NCI-H460 (cell line): ENCODE measurements at regions not wholly inside any gene's neighbourhood (a gene's known extent, or its start where the extent isn't known, plus 50 kb on each side); places are given as distances from the start of the nearest gene placed in this dataset.
"Not testable (repeated sequence)": the region's sequence is repeated elsewhere in the genome, so short reads cannot be mapped to it uniquely, and the experiment has no call there.

Experiments used
- DNase-seq: peaks from one replicate; pipeline ENCODE4 v3.0.0-alpha.2; 2016; ENCODE audit warnings: low read depth; ENCODE audit errors: extremely low read depth

DNA sequence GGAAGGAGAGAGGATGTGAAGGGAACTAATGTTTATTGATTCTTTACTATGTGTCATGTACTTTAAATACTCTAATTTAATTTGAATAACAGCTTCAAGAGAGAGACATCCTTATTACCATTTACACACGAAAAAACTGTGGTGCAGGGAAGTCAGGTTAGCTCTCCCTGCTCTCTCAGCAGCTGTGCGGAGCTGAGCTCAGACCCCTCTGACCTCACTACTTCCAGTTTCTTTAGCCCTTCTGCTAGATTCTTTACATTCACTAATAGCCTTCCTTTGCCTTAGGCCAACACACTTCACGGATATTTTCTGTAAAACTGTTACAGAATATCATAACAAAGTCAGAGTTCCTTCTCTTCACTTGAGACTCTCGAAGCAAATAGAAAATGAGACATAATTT, 131.3 kb upstream of the ARRDC3 start:
- DNase-seq = no peak

GRCh38 chr5:91503321-91503720, 120.2 kb upstream of the ARRDC3 start:
- DNase-seq = no peak

GRCh38 chr5:91500758-91501157, 117.6 kb upstream of the ARRDC3 start:
- DNase-seq = no peak

DNA sequence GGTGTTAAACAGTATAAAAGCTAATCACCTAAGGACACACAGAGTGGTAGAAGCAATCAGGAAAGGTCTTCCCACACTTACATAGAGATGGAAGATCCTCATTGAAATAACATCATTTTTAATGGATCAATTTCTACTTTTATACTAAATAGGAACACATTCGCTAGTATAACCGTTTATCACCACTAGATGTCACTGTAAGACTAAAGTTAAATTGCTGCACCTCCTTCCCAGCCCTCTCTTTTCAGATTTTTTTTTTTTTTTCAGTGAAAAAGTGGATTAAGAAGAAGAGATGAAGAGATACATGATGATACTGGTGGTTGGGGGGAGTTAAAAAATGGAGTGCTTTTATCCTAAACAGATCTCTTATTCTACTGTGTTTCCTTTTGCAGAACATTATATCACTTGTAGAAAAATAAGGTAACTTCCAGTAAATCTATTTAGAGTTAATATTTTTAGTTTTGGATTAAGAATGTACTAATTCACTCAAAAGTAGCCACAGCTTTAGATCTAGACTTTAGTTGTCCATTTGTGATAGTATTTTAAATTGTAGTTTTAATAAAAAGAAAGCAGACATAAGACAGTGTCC, 116.9 kb upstream of the ARRDC3 start:
- peak; percentile 45 for DNase-seq

DNA sequence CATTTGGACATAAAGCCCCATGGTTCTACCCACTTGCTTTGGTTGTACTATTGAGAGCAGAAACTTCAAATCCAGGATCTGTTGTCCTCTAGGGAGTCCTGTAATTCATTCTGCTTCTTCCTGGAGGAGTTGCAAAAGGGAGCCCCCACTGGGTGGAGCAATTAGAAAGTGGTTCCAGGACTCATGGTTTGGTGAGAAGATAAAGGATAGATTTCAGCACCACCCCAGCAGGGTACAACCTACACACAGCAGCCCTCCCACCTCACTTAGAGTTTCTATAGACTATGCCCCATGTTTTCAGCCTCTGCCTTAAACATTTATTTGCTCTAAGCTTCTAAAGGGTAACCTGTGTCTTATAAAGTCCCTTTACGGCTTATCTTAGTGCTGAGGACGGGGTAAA, 112.6 kb upstream of the ARRDC3 start:
- DNase-seq = no peak

- DNase-seq = no peak
Measured at GRCh38 chr5:91494447-91494996, 111.4 kb upstream of the ARRDC3 start.

- DNase-seq = no peak
Measured at GRCh38 chr5:91493086-91493485, 110.0 kb upstream of the ARRDC3 start.

DNA sequence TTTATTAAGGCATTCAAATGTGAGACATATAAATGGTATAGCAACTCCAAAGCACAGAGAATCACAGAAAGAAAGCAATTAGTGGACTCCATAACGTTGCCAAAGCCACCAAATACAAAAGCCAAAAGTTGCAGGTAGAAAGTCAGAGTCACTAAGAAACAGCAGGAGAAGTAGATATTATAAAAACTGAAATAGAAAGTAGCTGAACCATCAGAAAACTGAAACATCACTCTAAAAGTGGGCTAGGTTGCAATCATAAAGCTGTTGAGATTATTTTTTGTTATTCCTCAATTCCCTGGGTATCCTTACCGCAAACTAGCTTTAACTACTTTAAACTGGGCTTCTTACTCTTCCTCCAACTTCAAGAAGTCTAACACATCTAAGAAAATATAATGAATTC, 108.1 kb upstream of the ARRDC3 start:
- DNase-seq = no peak

DNA sequence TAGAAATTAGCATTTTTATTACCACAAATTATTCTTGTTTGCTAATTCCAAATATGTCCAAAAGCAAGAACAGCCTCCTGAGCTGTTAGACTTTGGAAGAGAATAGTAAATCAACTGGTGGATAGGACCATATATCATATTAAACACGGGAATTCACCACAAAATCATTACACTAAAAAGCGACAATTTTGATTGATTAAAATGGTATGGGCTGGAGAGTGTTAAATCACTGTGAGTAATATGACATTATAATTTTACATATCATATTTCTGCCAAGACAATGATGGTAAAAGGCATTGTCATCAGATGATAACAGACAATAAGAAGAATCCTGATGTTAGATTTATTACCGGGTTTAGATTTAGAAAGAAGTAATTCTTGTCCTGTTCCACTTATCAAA, 107.2 kb upstream of the ARRDC3 start:
- no peak for DNase-seq

- no peak for DNase-seq
Measured at GRCh38 chr5:91487420-91487819, 104.3 kb upstream of the ARRDC3 start.

- no peak for DNase-seq
Measured at GRCh38 chr5:91486638-91487037, 103.5 kb upstream of the ARRDC3 start.

DNA sequence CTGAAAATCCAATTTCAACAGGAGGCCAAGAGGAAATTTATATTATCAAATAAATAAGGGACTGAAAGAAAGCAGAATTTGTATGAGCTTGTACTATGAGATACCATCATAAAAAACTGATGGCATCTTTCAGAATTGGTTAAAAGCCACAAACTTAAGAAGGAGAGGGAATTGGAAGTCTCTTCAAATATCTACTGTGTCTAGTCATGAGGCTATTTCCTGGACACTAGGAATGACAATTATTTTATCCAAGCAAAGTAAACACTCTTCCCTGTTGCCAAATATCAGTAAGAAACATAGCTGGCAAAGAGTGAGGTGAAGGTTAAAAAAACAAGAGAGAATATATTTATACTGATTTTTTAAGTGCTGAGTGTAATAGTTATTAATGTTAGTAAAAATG, 101.5 kb upstream of the ARRDC3 start:
- DNase-seq = no peak

- DNase-seq = not testable (repeated sequence)
Measured at GRCh38 chr5:91479376-91479775, 96.3 kb upstream of the ARRDC3 start.

- no peak for DNase-seq
Measured at GRCh38 chr5:91478096-91478495, 95.0 kb upstream of the ARRDC3 start.

- DNase-seq = no peak
Measured at GRCh38 chr5:91477408-91477807, 94.3 kb upstream of the ARRDC3 start.

- no peak for DNase-seq
Measured at GRCh38 chr5:91474201-91474600, 91.1 kb upstream of the ARRDC3 start.

- no peak for DNase-seq
Measured at GRCh38 chr5:91472631-91473030, 89.5 kb upstream of the ARRDC3 start.

- DNase-seq = peak; percentile 24
Measured at GRCh38 chr5:91469517-91470165, 86.5 kb upstream of the ARRDC3 start.

DNA sequence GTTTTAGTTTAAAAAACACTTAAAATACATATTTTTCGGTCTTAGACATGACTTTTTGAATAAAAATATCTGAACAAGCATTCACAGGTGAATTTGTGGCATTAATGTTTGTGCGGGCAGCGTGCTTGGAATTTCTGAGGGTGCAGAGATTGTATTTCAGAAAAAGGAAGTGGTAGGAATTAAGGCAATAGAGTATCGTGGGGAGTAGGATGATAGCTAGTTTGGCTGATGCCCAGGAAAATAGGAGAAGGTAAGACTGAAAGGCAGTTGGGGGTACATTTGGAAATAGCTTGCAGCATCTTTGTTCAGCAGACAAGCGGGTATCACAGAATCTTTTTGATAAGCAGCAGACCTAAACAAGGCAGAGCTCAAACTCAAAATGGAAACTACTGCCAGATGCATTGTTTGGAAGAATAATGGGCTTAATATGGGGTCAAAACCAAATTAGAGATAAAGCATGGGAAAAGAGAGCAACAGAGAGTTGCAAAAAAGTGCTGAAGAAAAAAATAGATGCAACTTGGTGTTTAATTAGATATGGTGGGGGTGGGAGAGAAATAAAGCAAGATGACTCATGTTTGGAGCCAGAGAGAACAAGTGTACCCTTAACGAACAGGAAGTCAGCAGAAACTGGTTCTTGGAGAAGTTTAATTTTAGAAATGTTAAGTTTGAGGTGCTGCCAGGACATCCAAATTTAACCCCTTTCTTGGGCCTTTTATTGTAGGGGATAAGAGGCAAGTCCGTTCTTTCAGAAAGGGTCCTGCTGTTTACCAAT, 85.7 kb upstream of the ARRDC3 start:
- no peak for DNase-seq

- DNase-seq = no peak
Measured at GRCh38 chr5:91464886-91465646, 81.9 kb upstream of the ARRDC3 start.

GRCh38 chr5:91457681-91458058, 74.6 kb upstream of the ARRDC3 start:
- DNase-seq = no peak
